GM18867 (cell line): ENCODE measurements at regions not wholly inside any gene's neighbourhood (a gene's known extent, or its start where the extent isn't known, plus 50 kb on each side); places are given as distances from the start of the nearest gene placed in this dataset.

Source experiments
- ATAC-seq: cut with Tn5 transposase; IDR thresholded peaks from one replicate; pipeline ENCODE4 v1.9.1; 2021; ENCODE audit warnings: mild to moderate bottlenecking, moderate library complexity; ENCODE audit not compliant: unreplicated experiment

- ATAC-seq, result no peak
These were observed 183.4 kb upstream of the CDH7 start for GRCh38 chr18:65567372-65567771.

GRCh38 chr18:65548316-65548715 is 202.5 kb upstream of the CDH7 start:
- ATAC-seq, result no peak

GRCh38 chr18:65547046-65547445 is 203.8 kb upstream of the CDH7 start:
- ATAC-seq, result no peak

GRCh38 chr18:65544701-65545100 is 206.1 kb upstream of the CDH7 start:
- ATAC-seq, result no peak

GRCh38 chr18:65527879-65528633 is 222.8 kb upstream of the CDH7 start:
- ATAC-seq, result no peak

GRCh38 chr18:65526099-65526498 is 224.7 kb upstream of the CDH7 start:
- ATAC-seq, result no peak

GRCh38 chr18:65523461-65523860 is 227.4 kb upstream of the CDH7 start:
- ATAC-seq, result no peak

GRCh38 chr18:65522907-65523306 is 227.9 kb upstream of the CDH7 start:
- no peak for ATAC-seq

GRCh38 chr18:65516209-65516608 is 234.6 kb upstream of the CDH7 start:
- no peak for ATAC-seq

GRCh38 chr18:65498605-65499004 is 252.2 kb upstream of the CDH7 start:
- no peak for ATAC-seq

GRCh38 chr18:65487569-65487968 is 263.2 kb upstream of the CDH7 start:
- ATAC-seq, result no peak

GRCh38 chr18:65477455-65477854 is 273.4 kb upstream of the CDH7 start:
- ATAC-seq, result no peak

GRCh38 chr18:65468881-65469280 is 281.9 kb upstream of the CDH7 start:
- ATAC-seq, result no peak

GRCh38 chr18:65464361-65464760 is 286.5 kb upstream of the CDH7 start:
- ATAC-seq, result no peak

GRCh38 chr18:65459741-65460140 is 291.1 kb upstream of the CDH7 start:
- no peak for ATAC-seq

- ATAC-seq, result no peak
These were observed 291.9 kb upstream of the CDH7 start for GRCh38 chr18:65458871-65459270.

- no peak for ATAC-seq
These were observed 311.6 kb upstream of the CDH7 start for GRCh38 chr18:65439188-65439587.

GRCh38 chr18:65436430-65436829 is 314.4 kb upstream of the CDH7 start:
- ATAC-seq, result no peak

GRCh38 chr18:65435534-65435933 is 315.3 kb upstream of the CDH7 start:
- ATAC-seq, result no peak

GRCh38 chr18:65429601-65430000 is 321.2 kb upstream of the CDH7 start:
- no peak for ATAC-seq

GRCh38 chr18:65425366-65425765 is 325.4 kb upstream of the CDH7 start:
- ATAC-seq, result no peak

GRCh38 chr18:65423776-65424175 is 327.0 kb upstream of the CDH7 start:
- ATAC-seq, result no peak

- ATAC-seq, result no peak
These were observed 328.2 kb upstream of the CDH7 start for GRCh38 chr18:65422544-65423136.
